ENCODE measurements at regions not wholly inside any gene's neighbourhood (a gene's known extent, or its start where the extent isn't known, plus 50 kb on each side); places are given as distances from the start of the nearest gene placed in this dataset.

GRCh38 chr11:97259434-97259833 is 869.6 kb downstream of the JRKL start:
- no peak for TF ChIP-seq CTCF (IDR thresholded peaks at IDR 0.05; ENCODE audit: insufficient read depth, low read depth, low read length)
- DNase-seq (ENCODE audit: low read depth), result no peak
- no peak overlapping the region for H3K4me3 ChIP-seq (ENCODE audit: low read depth, low read length)

- TF ChIP-seq CTCF (IDR thresholded peaks at IDR 0.05; ENCODE audit: insufficient read depth, low read depth, low read length), result no peak
- DNase-seq (ENCODE audit: low read depth), result no peak
- no peak overlapping the region for H3K4me3 ChIP-seq (ENCODE audit: low read depth, low read length)
Observed at GRCh38 chr11:97259884-97260283, 870.1 kb downstream of the JRKL start.

- no peak overlapping the region for H3K4me3 ChIP-seq (ENCODE audit: low read depth, low read length)
- DNase-seq (ENCODE audit: low read depth), result no peak
- TF ChIP-seq CTCF (IDR thresholded peaks at IDR 0.05; ENCODE audit: insufficient read depth, low read depth, low read length), result no peak
Observed at GRCh38 chr11:97263183-97263858, 873.5 kb downstream of the JRKL start.

GRCh38 chr11:97269527-97269926 is 879.7 kb downstream of the JRKL start:
- TF ChIP-seq CTCF (IDR thresholded peaks at IDR 0.05; ENCODE audit: insufficient read depth, low read depth, low read length), result no peak
- H3K4me3 ChIP-seq (ENCODE audit: low read depth, low read length), result no peak overlapping the region
- no peak for DNase-seq (ENCODE audit: low read depth)

- no peak for TF ChIP-seq CTCF (IDR thresholded peaks at IDR 0.05; ENCODE audit: insufficient read depth, low read depth, low read length)
- DNase-seq (ENCODE audit: low read depth), result no peak
- no peak overlapping the region for H3K4me3 ChIP-seq (ENCODE audit: low read depth, low read length)
Observed at GRCh38 chr11:97279341-97279740, 889.5 kb downstream of the JRKL start.

GRCh38 chr11:97280347-97280746 is 890.5 kb downstream of the JRKL start:
- DNase-seq (ENCODE audit: low read depth), result no peak
- H3K4me3 ChIP-seq (ENCODE audit: low read depth, low read length), result no peak overlapping the region
- TF ChIP-seq CTCF (IDR thresholded peaks at IDR 0.05; ENCODE audit: insufficient read depth, low read depth, low read length), result no peak

GRCh38 chr11:97289823-97290222 is 900.0 kb downstream of the JRKL start:
- no peak overlapping the region for H3K4me3 ChIP-seq (ENCODE audit: low read depth, low read length)
- DNase-seq (ENCODE audit: low read depth), result no peak
- TF ChIP-seq CTCF (IDR thresholded peaks at IDR 0.05; ENCODE audit: insufficient read depth, low read depth, low read length), result no peak

Data from fibroblast of villous mesenchyme (primary cell).